ENCODE measurements at regions not wholly inside any gene's neighbourhood (a gene's known extent, or its start where the extent isn't known, plus 50 kb on each side); places are given as distances from the start of the nearest gene placed in this dataset.

GRCh38 chr15:66643033-66643432, 59.0 kb upstream of the SMAD6 start:
- TF ChIP-seq SIN3A (IDR thresholded peaks at IDR 0.05; ENCODE audit: borderline replicate concordance, insufficient read depth, low read length) = no peak
- no peak for TF ChIP-seq REST (IDR thresholded peaks at IDR 0.05; ENCODE audit: insufficient read depth in 1 of 2, low read depth in 2 of 2, low read length in 2 of 2)
- TF ChIP-seq TAF1 (IDR thresholded peaks at IDR 0.05; ENCODE audit: borderline replicate concordance, insufficient read depth, low read length) = no peak
- no peak for TF ChIP-seq POLR2AphosphoS5 (IDR thresholded peaks at IDR 0.05; ENCODE audit: low read depth, low read length)
- no peak for TF ChIP-seq FOXP2 (optimal IDR thresholded peaks at IDR 0.05; ENCODE audit: borderline replicate concordance, extremely low read depth, extremely low read length, insufficient read depth)

GRCh38 chr15:66644000-66644787, 57.8 kb upstream of the SMAD6 start:
- TF ChIP-seq FOXP2 (optimal IDR thresholded peaks at IDR 0.05; ENCODE audit: borderline replicate concordance, extremely low read depth, extremely low read length, insufficient read depth) (no peak), REST (IDR thresholded peaks at IDR 0.05; ENCODE audit: insufficient read depth in 1 of 2, low read depth in 2 of 2, low read length in 2 of 2) (no peak), POLR2AphosphoS5 (IDR thresholded peaks at IDR 0.05; ENCODE audit: low read depth, low read length) (no peak), TAF1 (IDR thresholded peaks at IDR 0.05; ENCODE audit: borderline replicate concordance, insufficient read depth, low read length) (no peak), SIN3A (IDR thresholded peaks at IDR 0.05; ENCODE audit: borderline replicate concordance, insufficient read depth, low read length) (no peak)

GRCh38 chr15:66644869-66645268, 57.2 kb upstream of the SMAD6 start:
- TF ChIP-seq POLR2AphosphoS5 (IDR thresholded peaks at IDR 0.05; ENCODE audit: low read depth, low read length) = no peak
- TF ChIP-seq REST (IDR thresholded peaks at IDR 0.05; ENCODE audit: insufficient read depth in 1 of 2, low read depth in 2 of 2, low read length in 2 of 2) = no peak
- TF ChIP-seq FOXP2 (optimal IDR thresholded peaks at IDR 0.05; ENCODE audit: borderline replicate concordance, extremely low read depth, extremely low read length, insufficient read depth) = no peak
- no peak for TF ChIP-seq TAF1 (IDR thresholded peaks at IDR 0.05; ENCODE audit: borderline replicate concordance, insufficient read depth, low read length)
- no peak for TF ChIP-seq SIN3A (IDR thresholded peaks at IDR 0.05; ENCODE audit: borderline replicate concordance, insufficient read depth, low read length)

GRCh38 chr15:66646308-66646707, 55.7 kb upstream of the SMAD6 start:
- TF ChIP-seq REST (IDR thresholded peaks at IDR 0.05; ENCODE audit: insufficient read depth in 1 of 2, low read depth in 2 of 2, low read length in 2 of 2) = no peak
- no peak for TF ChIP-seq TAF1 (IDR thresholded peaks at IDR 0.05; ENCODE audit: borderline replicate concordance, insufficient read depth, low read length)
- TF ChIP-seq POLR2AphosphoS5 (IDR thresholded peaks at IDR 0.05; ENCODE audit: low read depth, low read length) = no peak
- no peak for TF ChIP-seq SIN3A (IDR thresholded peaks at IDR 0.05; ENCODE audit: borderline replicate concordance, insufficient read depth, low read length)
- TF ChIP-seq FOXP2 (optimal IDR thresholded peaks at IDR 0.05; ENCODE audit: borderline replicate concordance, extremely low read depth, extremely low read length, insufficient read depth) = no peak
